SK-N-SH treated with all-trans-retinoic acid at 6 μM for 48 hours (cell line): ENCODE measurements at regions not wholly inside any gene's neighbourhood (a gene's known extent, or its start where the extent isn't known, plus 50 kb on each side); places are given as distances from the start of the nearest gene placed in this dataset.

Experiments used
- ATAC-seq: fragments of 200-7000 bp; cut with Tn5 transposase; 3 replicates; pipeline ENCODE4 v1.9.1; 2020; ENCODE audit warnings: mild to moderate bottlenecking, moderate library complexity
- ARNTL ChIP-seq: fragments of 450-650 bp; formaldehyde crosslinking; IDR thresholded peaks from 2 replicates; pipeline ENCODE4 v1.5.0; 2020; ENCODE audit warnings: low read depth, mild to moderate bottlenecking, moderate library complexity, borderline replicate concordance
- BACH2 ChIP-seq: fragments of 250-450 bp; sonication (Bioruptor Pico); IDR thresholded peaks from 2 replicates; pipeline ENCODE4 v1.9.0; 2021; ENCODE audit warnings: mild to moderate bottlenecking, borderline replicate concordance
- CSDC2 ChIP-seq: fragments of 250-450 bp; sonication (Bioruptor Pico); IDR thresholded peaks from 2 replicates; pipeline ENCODE4 v1.5.0; 2020; ENCODE audit warnings: mild to moderate bottlenecking, moderate library complexity
- CSRNP3 ChIP-seq: fragments of 250-450 bp; sonication (Bioruptor Pico); IDR thresholded peaks from 2 replicates; pipeline ENCODE4 v1.5.1; 2021; ENCODE audit warnings: mild to moderate bottlenecking, moderate library complexity
- ESRRG ChIP-seq: fragments of 250-450 bp; sonication (Bioruptor Pico); IDR thresholded peaks from 2 replicates; pipeline ENCODE4 v1.6.1; 2021; ENCODE audit warnings: mild to moderate bottlenecking
- GLIS3 ChIP-seq: fragments of 250-450 bp; sonication (Bioruptor Pico); IDR thresholded peaks from 2 replicates; pipeline ENCODE4 v1.5.0; 2020; ENCODE audit warnings: mild to moderate bottlenecking, moderate library complexity
- ISL1 ChIP-seq: fragments of 250-450 bp; sonication (Bioruptor Pico); IDR thresholded peaks from 2 replicates; pipeline ENCODE4 v2.1.2; 2022; ENCODE audit warnings: mild to moderate bottlenecking, moderate library complexity
- POU6F1 ChIP-seq: fragments of 250-450 bp; sonication (Bioruptor Pico); IDR thresholded peaks from 2 replicates; pipeline ENCODE4 v1.8.0; 2021; ENCODE audit warnings: low read depth, mild to moderate bottlenecking, moderate library complexity, borderline replicate concordance
- PPARA ChIP-seq: fragments of 250-450 bp; sonication (Bioruptor Pico); IDR thresholded peaks from 2 replicates; pipeline ENCODE4 v1.5.0; 2020; ENCODE audit warnings: mild to moderate bottlenecking, borderline replicate concordance
- RARB ChIP-seq: fragments of 250-450 bp; sonication (Bioruptor Pico); IDR thresholded peaks from 2 replicates; pipeline ENCODE4 v1.8.0; 2021; ENCODE audit warnings: mild to moderate bottlenecking, moderate library complexity
- SNAI2 ChIP-seq: fragments of 250-450 bp; sonication (Bioruptor Pico); IDR thresholded peaks from 2 replicates; pipeline ENCODE4 v1.5.0; 2020; ENCODE audit warnings: mild to moderate bottlenecking, moderate library complexity
- TCF4 ChIP-seq: fragments of 250-450 bp; sonication (Bioruptor Pico); IDR thresholded peaks from 2 replicates; pipeline ENCODE4 v1.8.0; 2021; ENCODE audit warnings: mild to moderate bottlenecking, moderate library complexity, borderline replicate concordance
- TOX ChIP-seq: fragments of 250-450 bp; sonication (Bioruptor Pico); IDR thresholded peaks from 2 replicates; pipeline ENCODE4 v1.8.0; 2021; ENCODE audit warnings: mild to moderate bottlenecking, moderate library complexity, borderline replicate concordance
- ZC3H10 ChIP-seq: fragments of 250-450 bp; sonication (Bioruptor Pico); IDR thresholded peaks from 2 replicates; pipeline ENCODE4 v1.5.1; 2021; ENCODE audit warnings: mild to moderate bottlenecking, moderate library complexity
- ZFP3 ChIP-seq: fragments of 250-450 bp; sonication (Bioruptor Pico); IDR thresholded peaks from 2 replicates; pipeline ENCODE4 v1.5.0; 2020; ENCODE audit warnings: mild to moderate bottlenecking, moderate library complexity
- ZFP30 ChIP-seq: fragments of 450-650 bp; formaldehyde crosslinking; IDR thresholded peaks from 2 replicates; pipeline ENCODE4 v1.5.0; 2022; ENCODE audit warnings: mild to moderate bottlenecking, moderate library complexity
- ZNF565 ChIP-seq: fragments of 450-650 bp; formaldehyde crosslinking; conservative IDR thresholded peaks from 2 replicates; pipeline ENCODE4 v1.5.0; 2020; ENCODE audit warnings: low read depth, mild to moderate bottlenecking, moderate library complexity
- ZNF70 ChIP-seq: fragments of 450-650 bp; formaldehyde crosslinking; IDR thresholded peaks from 2 replicates; pipeline ENCODE4 v1.5.0; 2020; ENCODE audit warnings: mild to moderate bottlenecking, moderate library complexity
- ZNF8 ChIP-seq: fragments of 450-650 bp; formaldehyde crosslinking; IDR thresholded peaks from 2 replicates; pipeline ENCODE4 v1.5.0; 2020; ENCODE audit warnings: mild to moderate bottlenecking, moderate library complexity
- TF ChIP-seq, protein P1 (sequence below): fragments of 250-450 bp; sonication (Bioruptor Pico); IDR thresholded peaks from 2 replicates; pipeline ENCODE4 v1.5.1; 2020; ENCODE audit warnings: low read depth, mild to moderate bottlenecking, moderate library complexity
- TF ChIP-seq, protein P2 (sequence below): fragments of 250-450 bp; sonication (Bioruptor Pico); IDR thresholded peaks from 2 replicates; pipeline ENCODE4 v1.8.0; 2020; ENCODE audit warnings: mild to moderate bottlenecking, moderate library complexity, borderline replicate concordance

DNA sequence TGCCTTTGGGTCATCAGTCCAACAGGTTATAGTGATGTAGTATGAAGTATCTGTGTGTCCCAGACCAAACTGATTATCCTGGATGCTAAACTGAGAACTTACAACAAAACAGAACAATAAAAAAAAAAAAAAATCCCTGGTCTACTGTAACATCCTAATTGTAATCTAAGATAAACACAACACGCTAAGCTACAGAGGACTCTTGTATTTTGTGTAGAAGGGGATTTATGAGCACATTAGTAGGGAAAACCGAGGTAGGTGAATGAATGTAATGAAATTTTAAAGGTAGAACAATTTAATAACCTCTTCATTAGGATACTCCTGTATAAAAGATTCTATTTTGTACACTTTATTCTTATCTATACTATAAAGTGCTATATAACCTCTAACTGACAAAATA is 424.1 kb downstream of the NDFIP2 start (continued):
- no peak for TF ChIP-seq PPARA
- no peak for TF ChIP-seq ZFP3 (CRISPR knock-in tag)
- no peak for TF ChIP-seq CSDC2 (CRISPR knock-in tag)
- no peak for TF ChIP-seq ISL1 (CRISPR knock-in tag)
- no peak for TF ChIP-seq ZNF565 (CRISPR knock-in tag)
- no peak for TF ChIP-seq ESRRG (CRISPR knock-in tag)
- no peak for TF ChIP-seq ZFP30 (CRISPR knock-in tag)
- TF ChIP-seq, protein P1, sequence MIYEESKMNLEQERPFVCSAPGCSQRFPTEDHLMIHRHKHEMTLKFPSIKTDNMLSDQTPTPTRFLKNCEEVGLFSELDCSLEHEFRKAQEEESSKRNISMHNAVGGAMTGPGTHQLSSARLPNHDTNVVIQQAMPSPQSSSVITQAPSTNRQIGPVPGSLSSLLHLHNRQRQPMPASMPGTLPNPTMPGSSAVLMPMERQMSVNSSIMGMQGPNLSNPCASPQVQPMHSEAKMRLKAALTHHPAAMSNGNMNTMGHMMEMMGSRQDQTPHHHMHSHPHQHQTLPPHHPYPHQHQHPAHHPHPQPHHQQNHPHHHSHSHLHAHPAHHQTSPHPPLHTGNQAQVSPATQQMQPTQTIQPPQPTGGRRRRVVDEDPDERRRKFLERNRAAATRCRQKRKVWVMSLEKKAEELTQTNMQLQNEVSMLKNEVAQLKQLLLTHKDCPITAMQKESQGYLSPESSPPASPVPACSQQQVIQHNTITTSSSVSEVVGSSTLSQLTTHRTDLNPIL = no peak

GRCh38 chr13:79904581-79904980 is 423.6 kb downstream of the NDFIP2 start:
- TF ChIP-seq ZNF8 (no peak), POU6F1 (CRISPR knock-in tag) (no peak), ARNTL (CRISPR knock-in tag) (no peak), ZC3H10 (CRISPR knock-in tag) (no peak), RARB (no peak), ESRRG (CRISPR knock-in tag) (no peak), BACH2 (no peak), TCF4 (CRISPR knock-in tag) (no peak), ZNF70 (CRISPR knock-in tag) (no peak), ZFP3 (CRISPR knock-in tag) (no peak), ZNF565 (CRISPR knock-in tag) (no peak), GLIS3 (no peak), CSRNP3 (CRISPR knock-in tag) (no peak), CSDC2 (CRISPR knock-in tag) (no peak)
- TF ChIP-seq, protein P2, sequence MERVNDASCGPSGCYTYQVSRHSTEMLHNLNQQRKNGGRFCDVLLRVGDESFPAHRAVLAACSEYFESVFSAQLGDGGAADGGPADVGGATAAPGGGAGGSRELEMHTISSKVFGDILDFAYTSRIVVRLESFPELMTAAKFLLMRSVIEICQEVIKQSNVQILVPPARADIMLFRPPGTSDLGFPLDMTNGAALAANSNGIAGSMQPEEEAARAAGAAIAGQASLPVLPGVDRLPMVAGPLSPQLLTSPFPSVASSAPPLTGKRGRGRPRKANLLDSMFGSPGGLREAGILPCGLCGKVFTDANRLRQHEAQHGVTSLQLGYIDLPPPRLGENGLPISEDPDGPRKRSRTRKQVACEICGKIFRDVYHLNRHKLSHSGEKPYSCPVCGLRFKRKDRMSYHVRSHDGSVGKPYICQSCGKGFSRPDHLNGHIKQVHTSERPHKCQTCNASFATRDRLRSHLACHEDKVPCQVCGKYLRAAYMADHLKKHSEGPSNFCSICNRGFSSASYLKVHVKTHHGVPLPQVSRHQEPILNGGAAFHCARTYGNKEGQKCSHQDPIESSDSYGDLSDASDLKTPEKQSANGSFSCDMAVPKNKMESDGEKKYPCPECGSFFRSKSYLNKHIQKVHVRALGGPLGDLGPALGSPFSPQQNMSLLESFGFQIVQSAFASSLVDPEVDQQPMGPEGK (CRISPR knock-in tag) = no peak
- TF ChIP-seq, protein P1 = no peak
- no peak; the same call in 2 of the 3 replicates for ATAC-seq

DNA sequence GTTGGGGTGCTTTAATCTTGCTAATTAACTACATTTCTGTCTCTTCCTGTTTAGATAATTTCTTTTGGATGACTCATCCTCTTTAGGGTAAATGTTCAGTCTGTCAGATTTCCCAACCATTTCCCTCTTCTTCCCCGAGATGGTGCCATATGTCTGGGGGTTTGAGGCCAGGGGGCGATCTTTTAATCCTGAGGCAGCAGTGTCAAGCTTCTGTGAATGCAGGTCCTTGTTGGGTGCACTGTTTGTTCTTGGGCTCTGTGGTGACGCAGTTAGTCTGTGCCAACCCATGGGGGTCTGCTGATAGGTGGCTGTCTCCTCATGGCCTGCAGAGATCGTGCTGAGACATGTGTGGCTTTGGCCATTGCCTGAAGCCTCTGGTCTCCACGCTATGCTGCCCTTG is 420.4 kb downstream of the NDFIP2 start:
- ATAC-seq = no peak

More for the DNA sequence above, 420.4 kb downstream of the NDFIP2 start:
- TF ChIP-seq TCF4 (CRISPR knock-in tag) = no peak
- no peak for TF ChIP-seq PPARA
- no peak for TF ChIP-seq TOX (CRISPR knock-in tag)
- TF ChIP-seq ZNF565 (CRISPR knock-in tag) = no peak
- no peak for TF ChIP-seq CSDC2 (CRISPR knock-in tag)
- TF ChIP-seq ZFP30 (CRISPR knock-in tag) = no peak
- no peak for TF ChIP-seq ZFP3 (CRISPR knock-in tag)
- no peak for TF ChIP-seq POU6F1 (CRISPR knock-in tag)
- TF ChIP-seq GLIS3 = no peak
- TF ChIP-seq, protein P2 (CRISPR knock-in tag) = no peak
- TF ChIP-seq CSRNP3 (CRISPR knock-in tag) = no peak
- TF ChIP-seq SNAI2 (CRISPR knock-in tag) = no peak
